ENCODE measurements at regions not wholly inside any gene's neighbourhood (a gene's known extent, or its start where the extent isn't known, plus 50 kb on each side); places are given as distances from the start of the nearest gene placed in this dataset.

DNA sequence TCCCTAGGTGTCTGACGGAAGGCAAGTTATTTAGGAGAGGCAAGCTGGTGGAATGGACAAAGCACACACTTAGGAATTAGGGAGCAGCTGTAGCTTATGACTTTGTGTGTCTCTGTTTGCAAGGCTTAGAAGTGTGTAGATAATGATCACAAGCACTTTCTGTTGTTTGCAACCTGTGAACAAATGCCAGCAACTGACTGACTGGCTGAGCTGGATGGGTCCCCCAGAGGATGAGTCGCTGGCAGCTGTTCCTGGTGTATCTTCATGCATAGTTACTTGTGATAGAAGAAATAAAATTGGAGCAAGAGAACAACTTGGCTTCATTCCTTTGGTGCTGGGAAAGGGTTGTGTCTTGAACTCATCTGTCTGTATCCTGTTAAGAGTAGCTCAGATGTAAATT is 64.2 kb upstream of the BEND4 start:
- TF ChIP-seq NFIC (IDR thresholded peaks at IDR 0.05; ENCODE audit: low read depth, low read length), result no peak
- TF ChIP-seq FOS (IDR thresholded peaks at IDR 0.05; ENCODE audit: borderline replicate concordance, extremely low read depth, insufficient read length), result no peak
- TF ChIP-seq EZH2 (IDR thresholded peaks at IDR 0.05; ENCODE audit: borderline replicate concordance, control insufficient read depth, low read depth, low read length), result no peak
- no peak for TF ChIP-seq MYC (IDR thresholded peaks at IDR 0.05; ENCODE audit: insufficient read depth, insufficient read length, insufficient replicate concordance, low read length, severe bottlenecking)
- no peak for TF ChIP-seq POLR2AphosphoS5 (IDR thresholded peaks at IDR 0.05; ENCODE audit: low read length)
- TF ChIP-seq RELA (IDR thresholded peaks at IDR 0.05; ENCODE audit: borderline replicate concordance, partially characterized antibody), result no peak
- TF ChIP-seq NFYB (IDR thresholded peaks at IDR 0.05; ENCODE audit: insufficient read depth, low read depth, low read length), result no peak
- no peak for TF ChIP-seq HCFC1 (IDR thresholded peaks at IDR 0.05; ENCODE audit: low read length)
- TF ChIP-seq DPF2 (IDR thresholded peaks at IDR 0.05), result no peak
